ENCODE measurements at regions not wholly inside any gene's neighbourhood (a gene's known extent, or its start where the extent isn't known, plus 50 kb on each side); places are given as distances from the start of the nearest gene placed in this dataset.
"Not testable (repeated sequence)": the region's sequence is repeated elsewhere in the genome, so short reads cannot be mapped to it uniquely, and the experiment has no call there.

GRCh38 chr1:229119876-229120275 is 151.0 kb upstream of the RAB4A start:
- no peak for DNase-seq

- DNase-seq = no peak
Observed at GRCh38 chr1:229121845-229122436, 149.0 kb upstream of the RAB4A start.

GRCh38 chr1:229122606-229123005 is 148.3 kb upstream of the RAB4A start:
- DNase-seq = no peak

- no peak for DNase-seq
Observed at GRCh38 chr1:229124116-229124515, 146.8 kb upstream of the RAB4A start.

- peak; percentile 38 for DNase-seq
Observed at GRCh38 chr1:229124520-229125124, 146.3 kb upstream of the RAB4A start.

- DNase-seq = peak; percentile 61
Observed at GRCh38 chr1:229127301-229127700, 143.6 kb upstream of the RAB4A start.

- no peak for DNase-seq
Observed at GRCh38 chr1:229128066-229128608, 142.8 kb upstream of the RAB4A start.

GRCh38 chr1:229129301-229130027 is 141.4 kb upstream of the RAB4A start:
- DNase-seq = no peak

GRCh38 chr1:229130028-229130668 is 140.8 kb upstream of the RAB4A start:
- no peak for DNase-seq

- DNase-seq = no peak
Observed at GRCh38 chr1:229131243-229132105, 139.4 kb upstream of the RAB4A start.

- DNase-seq = no peak
Observed at GRCh38 chr1:229132106-229132443, 138.8 kb upstream of the RAB4A start.

GRCh38 chr1:229132706-229133105 is 138.2 kb upstream of the RAB4A start:
- DNase-seq = no peak

- DNase-seq = no peak
Observed at GRCh38 chr1:229133151-229133550, 137.8 kb upstream of the RAB4A start.

GRCh38 chr1:229133811-229134210 is 137.1 kb upstream of the RAB4A start:
- DNase-seq = no peak

- DNase-seq = not testable (repeated sequence)
Observed at GRCh38 chr1:229134381-229135217, 136.3 kb upstream of the RAB4A start.

- no peak for DNase-seq
Observed at GRCh38 chr1:229135773-229136172, 135.1 kb upstream of the RAB4A start.

GRCh38 chr1:229136822-229137221 is 134.1 kb upstream of the RAB4A start:
- no peak for DNase-seq

GRCh38 chr1:229137271-229137670 is 133.6 kb upstream of the RAB4A start:
- no peak for DNase-seq

GRCh38 chr1:229138058-229138457 is 132.9 kb upstream of the RAB4A start:
- DNase-seq = no peak

- no peak for DNase-seq
Observed at GRCh38 chr1:229139331-229140118, 131.4 kb upstream of the RAB4A start.

GRCh38 chr1:229140119-229140396 is 130.9 kb upstream of the RAB4A start:
- DNase-seq = no peak

Data from RPMI8226 (cell line).